ENCODE measurements at regions not wholly inside any gene's neighbourhood (a gene's known extent, or its start where the extent isn't known, plus 50 kb on each side); places are given as distances from the start of the nearest gene placed in this dataset.

DNA sequence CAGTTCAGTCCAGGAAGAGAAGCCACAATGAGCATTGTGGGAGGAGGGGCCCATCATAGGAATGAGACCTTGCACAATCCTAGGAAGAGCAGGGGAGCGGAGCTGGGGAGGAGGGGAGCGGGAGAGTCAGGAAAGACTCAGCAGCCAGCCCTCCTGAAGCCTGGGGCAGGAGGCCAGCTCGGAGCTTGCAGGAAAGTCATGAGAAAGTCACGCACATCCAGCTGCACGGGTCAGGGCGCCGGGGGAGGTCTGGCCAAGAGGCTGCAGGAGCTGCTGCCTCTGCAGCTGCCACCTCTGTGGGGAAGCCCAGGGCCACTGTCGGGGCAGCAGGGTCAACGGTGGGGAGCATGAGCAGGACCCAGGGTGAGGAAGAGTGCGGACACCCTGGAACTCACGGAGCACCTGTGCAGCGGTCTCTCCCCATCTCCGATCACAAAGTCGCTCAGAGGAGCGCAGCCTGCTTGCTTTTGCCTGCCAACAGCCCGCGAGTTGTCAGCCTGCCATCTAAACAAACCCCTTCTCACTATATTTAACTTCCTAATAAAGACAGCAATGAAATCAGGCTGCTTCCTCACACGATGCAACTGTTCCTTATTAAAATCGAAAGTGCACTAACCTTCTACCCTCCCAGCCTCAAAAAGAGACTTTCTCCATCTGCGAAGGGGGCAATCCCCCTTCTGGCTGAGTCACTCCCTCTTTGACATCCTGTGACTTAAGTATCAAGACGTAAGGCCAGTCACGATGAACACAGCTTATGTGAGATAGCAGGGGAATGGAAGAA lies 52.9 kb upstream of the RTL6 start:
- TF ChIP-seq POLR2A (IDR thresholded peaks at IDR 0.05): no peak
- TF ChIP-seq, protein P1, sequence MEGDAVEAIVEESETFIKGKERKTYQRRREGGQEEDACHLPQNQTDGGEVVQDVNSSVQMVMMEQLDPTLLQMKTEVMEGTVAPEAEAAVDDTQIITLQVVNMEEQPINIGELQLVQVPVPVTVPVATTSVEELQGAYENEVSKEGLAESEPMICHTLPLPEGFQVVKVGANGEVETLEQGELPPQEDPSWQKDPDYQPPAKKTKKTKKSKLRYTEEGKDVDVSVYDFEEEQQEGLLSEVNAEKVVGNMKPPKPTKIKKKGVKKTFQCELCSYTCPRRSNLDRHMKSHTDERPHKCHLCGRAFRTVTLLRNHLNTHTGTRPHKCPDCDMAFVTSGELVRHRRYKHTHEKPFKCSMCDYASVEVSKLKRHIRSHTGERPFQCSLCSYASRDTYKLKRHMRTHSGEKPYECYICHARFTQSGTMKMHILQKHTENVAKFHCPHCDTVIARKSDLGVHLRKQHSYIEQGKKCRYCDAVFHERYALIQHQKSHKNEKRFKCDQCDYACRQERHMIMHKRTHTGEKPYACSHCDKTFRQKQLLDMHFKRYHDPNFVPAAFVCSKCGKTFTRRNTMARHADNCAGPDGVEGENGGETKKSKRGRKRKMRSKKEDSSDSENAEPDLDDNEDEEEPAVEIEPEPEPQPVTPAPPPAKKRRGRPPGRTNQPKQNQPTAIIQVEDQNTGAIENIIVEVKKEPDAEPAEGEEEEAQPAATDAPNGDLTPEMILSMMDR (IDR thresholded peaks at IDR 0.05): no peak
